ENCODE measurements at regions not wholly inside any gene's neighbourhood (a gene's known extent, or its start where the extent isn't known, plus 50 kb on each side); places are given as distances from the start of the nearest gene placed in this dataset.

GRCh38 chr2:155871940-155872339, 460.6 kb downstream of the NR4A2 start:
- peaks cover under 1% of the 10 kb centered on the region for H3K4me1 Mint-ChIP-seq (ENCODE audit: low read depth, unreplicated experiment)
- H3K27me3 Mint-ChIP-seq (ENCODE audit: unreplicated experiment) = no peaks in the 10 kb centered on the region
- H3K36me3 Mint-ChIP-seq (ENCODE audit: unreplicated experiment) = peaks cover 22% of the 10 kb centered on the region
- H3K9me3 Mint-ChIP-seq (ENCODE audit: unreplicated experiment) = peaks cover 2% of the 10 kb centered on the region
- no peak for TF ChIP-seq CTCF (IDR thresholded peaks at IDR 0.05; ENCODE audit: partially characterized antibody, unreplicated experiment)
- no peak for DNase-seq
- H3K27ac Mint-ChIP-seq (ENCODE audit: unreplicated experiment) = no peak overlapping the region
- no peak overlapping the region for H3K4me3 Mint-ChIP-seq (ENCODE audit: unreplicated experiment)

- Mint-ChIP-seq H3K27ac (ENCODE audit: unreplicated experiment) (no peak overlapping the region), H3K4me3 (ENCODE audit: unreplicated experiment) (no peak overlapping the region), H3K36me3 (ENCODE audit: unreplicated experiment) (no peaks in the 10 kb centered on the region), H3K4me1 (ENCODE audit: low read depth, unreplicated experiment) (peaks cover 3% of the 10 kb centered on the region), H3K27me3 (ENCODE audit: unreplicated experiment) (no peaks in the 10 kb centered on the region), H3K9me3 (ENCODE audit: unreplicated experiment) (peaks cover 2% of the 10 kb centered on the region)
- DNase-seq = no peak
- TF ChIP-seq CTCF (IDR thresholded peaks at IDR 0.05; ENCODE audit: partially characterized antibody, unreplicated experiment) = no peak
Measured at GRCh38 chr2:155867564-155867963, 465.0 kb downstream of the NR4A2 start.

GRCh38 chr2:155866477-155866876, 466.0 kb downstream of the NR4A2 start:
- Mint-ChIP-seq H3K27me3 (ENCODE audit: unreplicated experiment) (no peaks in the 10 kb centered on the region), H3K9me3 (ENCODE audit: unreplicated experiment) (peaks cover 2% of the 10 kb centered on the region), H3K27ac (ENCODE audit: unreplicated experiment) (peak overlapping the region; percentile 73), H3K36me3 (ENCODE audit: unreplicated experiment) (no peaks in the 10 kb centered on the region), H3K4me1 (ENCODE audit: low read depth, unreplicated experiment) (peaks cover 3% of the 10 kb centered on the region), H3K4me3 (ENCODE audit: unreplicated experiment) (no peak overlapping the region)
- TF ChIP-seq CTCF (IDR thresholded peaks at IDR 0.05; ENCODE audit: partially characterized antibody, unreplicated experiment) = no peak
- DNase-seq = no peak

- H3K9me3 Mint-ChIP-seq (ENCODE audit: unreplicated experiment) = no peaks in the 10 kb centered on the region
- no peaks in the 10 kb centered on the region for H3K4me1 Mint-ChIP-seq (ENCODE audit: low read depth, unreplicated experiment)
- no peak overlapping the region for H3K27ac Mint-ChIP-seq (ENCODE audit: unreplicated experiment)
- no peaks in the 10 kb centered on the region for H3K27me3 Mint-ChIP-seq (ENCODE audit: unreplicated experiment)
- no peak overlapping the region for H3K4me3 Mint-ChIP-seq (ENCODE audit: unreplicated experiment)
- no peak for TF ChIP-seq CTCF (IDR thresholded peaks at IDR 0.05; ENCODE audit: partially characterized antibody, unreplicated experiment)
- DNase-seq = no peak
- no peaks in the 10 kb centered on the region for H3K36me3 Mint-ChIP-seq (ENCODE audit: unreplicated experiment)
Measured at GRCh38 chr2:155852156-155852555, 480.4 kb downstream of the NR4A2 start.

GRCh38 chr2:155846259-155846658, 486.3 kb downstream of the NR4A2 start:
- no peak for DNase-seq
- Mint-ChIP-seq H3K4me1 (ENCODE audit: low read depth, unreplicated experiment) (peaks cover 17% of the 10 kb centered on the region), H3K4me3 (ENCODE audit: unreplicated experiment) (no peak overlapping the region), H3K27me3 (ENCODE audit: unreplicated experiment) (peaks cover 1% of the 10 kb centered on the region), H3K9me3 (ENCODE audit: unreplicated experiment) (no peaks in the 10 kb centered on the region), H3K36me3 (ENCODE audit: unreplicated experiment) (no peaks in the 10 kb centered on the region), H3K27ac (ENCODE audit: unreplicated experiment) (no peak overlapping the region)
- TF ChIP-seq CTCF (IDR thresholded peaks at IDR 0.05; ENCODE audit: partially characterized antibody, unreplicated experiment) = no peak

Measured in glutamatergic neuron (in vitro differentiated cells).